GM12801 (cell line): ENCODE measurements at regions not wholly inside any gene's neighbourhood (a gene's known extent, or its start where the extent isn't known, plus 50 kb on each side); places are given as distances from the start of the nearest gene placed in this dataset.

Source experiments
- CTCF ChIP-seq: IDR thresholded peaks from one replicate; pipeline ENCODE4 v1.5.1; 2011; ENCODE audit warnings: control low read depth; ENCODE audit not compliant: insufficient read length; ENCODE audit errors: extremely low read depth

GRCh38 chr1:81540216-81540615, 260.5 kb upstream of the ADGRL2 start:
- no peak for TF ChIP-seq CTCF

- no peak for TF ChIP-seq CTCF
Observed at GRCh38 chr1:81529014-81529413, 271.7 kb upstream of the ADGRL2 start.

- no peak for TF ChIP-seq CTCF
Observed at GRCh38 chr1:81525085-81525484, 275.6 kb upstream of the ADGRL2 start.

GRCh38 chr1:81519987-81520386, 280.7 kb upstream of the ADGRL2 start:
- no peak for TF ChIP-seq CTCF

GRCh38 chr1:81517987-81518386, 282.7 kb upstream of the ADGRL2 start:
- no peak for TF ChIP-seq CTCF

- TF ChIP-seq CTCF: no peak
Observed at GRCh38 chr1:81513796-81514354, 286.9 kb upstream of the ADGRL2 start.

- no peak for TF ChIP-seq CTCF
Observed at GRCh38 chr1:81512252-81513003, 288.3 kb upstream of the ADGRL2 start.
